Smooth muscle cell (in vitro differentiated cells): ENCODE measurements at regions not wholly inside any gene's neighbourhood (a gene's known extent, or its start where the extent isn't known, plus 50 kb on each side); places are given as distances from the start of the nearest gene placed in this dataset.
A peak's percentile ranks its signal among the peaks of the same experiment; 100 is the strongest.

Source experiments
- DNase-seq: peaks from one replicate; lab custom pipeline; 2025; ENCODE audit not compliant: unreplicated experiment; lab: John Stamatoyannopoulos, UW
- H2AFZ ChIP-seq: fragments of 200-600 bp; sonication (generic); 2 replicates; pipeline ENCODE4 v1.6.0; 2016; ENCODE audit warnings: antibody characterized with exemption, low read depth, mild to moderate bottlenecking
- H3F3A ChIP-seq: fragments of 200-600 bp; sonication (generic); 2 replicates; pipeline ENCODE4 v1.6.0; 2017; ENCODE audit warnings: antibody characterized with exemption, low read depth
- H3K27ac ChIP-seq: fragments of 200-600 bp; sonication (generic); 2 replicates; pipeline ENCODE4 v1.5.1; 2016; ENCODE audit warnings: low read depth, mild to moderate bottlenecking
- H3K27me3 ChIP-seq: fragments of 200-600 bp; sonication (generic); 2 replicates; pipeline ENCODE4 v1.6.1; 2016; ENCODE audit warnings: low read depth, mild to moderate bottlenecking
- H3K36me3 ChIP-seq: fragments of 200-600 bp; sonication (generic); 2 replicates; pipeline ENCODE4 v1.5.1; 2016; ENCODE audit warnings: low read depth
- H3K4me1 ChIP-seq: fragments of 200-600 bp; sonication (generic); 2 replicates; pipeline ENCODE4 v1.5.1; 2016; ENCODE audit warnings: low read depth
- H3K4me2 ChIP-seq: fragments of 200-600 bp; sonication (generic); 2 replicates; pipeline ENCODE4 v1.6.0; 2016; ENCODE audit warnings: mild to moderate bottlenecking
- H3K4me3 ChIP-seq: fragments of 200-600 bp; sonication (generic); 2 replicates; pipeline ENCODE4 v1.5.1; 2016; ENCODE audit warnings: mild to moderate bottlenecking
- H3K79me2 ChIP-seq: fragments of 200-600 bp; sonication (generic); 2 replicates; pipeline ENCODE4 v1.6.0; 2016; ENCODE audit warnings: low read depth, mild to moderate bottlenecking
- H3K9ac ChIP-seq: fragments of 200-600 bp; sonication (generic); 2 replicates; pipeline ENCODE4 v1.6.0; 2016; ENCODE audit warnings: low read depth
- H3K9me3 ChIP-seq: fragments of 200-600 bp; sonication (generic); replicated peaks from 2 replicates; pipeline ENCODE4 v1.5.1; 2016; ENCODE audit warnings: low read depth
- H4K20me1 ChIP-seq: fragments of 200-600 bp; sonication (generic); 2 replicates; pipeline ENCODE4 v1.6.0; 2016; ENCODE audit warnings: low read depth
- CTCF ChIP-seq: fragments of 200-600 bp; sonication (generic); IDR thresholded peaks from 2 replicates; pipeline ENCODE4 v1.5.1; 2017; ENCODE audit warnings: borderline replicate concordance, mild to moderate bottlenecking, antibody characterized with exemption; ENCODE audit not compliant: insufficient read depth, poor library complexity, severe bottlenecking
- WGBS: methylation state at CpG from one replicate; pipeline ENCODE4 v1.1.7; 2016; ENCODE audit warnings: low lambda C conversion rate; 5-methylcytosine and 5-hydroxymethylcytosine counted together

DNA sequence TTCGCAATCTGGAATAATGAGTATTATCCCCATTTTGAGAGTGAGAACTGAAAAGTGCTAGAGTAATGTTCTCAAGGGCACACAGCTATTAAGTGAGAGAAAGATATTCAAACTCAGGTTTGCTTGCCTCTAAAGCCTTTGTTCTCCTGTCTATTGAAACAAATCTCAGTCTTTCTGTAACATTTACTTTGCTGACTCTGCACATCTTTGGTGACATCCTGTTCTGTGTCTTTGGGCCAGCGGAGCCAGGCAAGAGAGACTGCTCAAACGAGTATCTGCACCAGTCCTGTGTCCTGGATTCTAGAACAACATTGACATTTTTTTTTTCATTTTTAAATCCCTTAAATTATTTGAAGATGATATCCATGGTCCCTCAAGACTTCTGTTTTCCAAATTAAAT, 1539.2 kb upstream of the PIK3C3 start:
- WGBS = 76% methylated on average over 3 of the region's 3 CpGs
- H3F3A ChIP-seq = no peaks in the 10 kb centered on the region
- H2AFZ ChIP-seq = no peak overlapping the region
- no peak overlapping the region for H3K4me3 ChIP-seq
- no peaks in the 10 kb centered on the region for H4K20me1 ChIP-seq
- no peak for DNase-seq
- H3K27me3 ChIP-seq = no peaks in the 10 kb centered on the region
- H3K9me3 ChIP-seq = no peaks in the 10 kb centered on the region
- TF ChIP-seq CTCF = no peak
- H3K9ac ChIP-seq = no peak overlapping the region
- no peak overlapping the region for H3K27ac ChIP-seq
- no peaks in the 10 kb centered on the region for H3K36me3 ChIP-seq
- no peaks in the 10 kb centered on the region for H3K79me2 ChIP-seq
- H3K4me2 ChIP-seq = no peak overlapping the region
- H3K4me1 ChIP-seq = no peaks in the 10 kb centered on the region

DNA sequence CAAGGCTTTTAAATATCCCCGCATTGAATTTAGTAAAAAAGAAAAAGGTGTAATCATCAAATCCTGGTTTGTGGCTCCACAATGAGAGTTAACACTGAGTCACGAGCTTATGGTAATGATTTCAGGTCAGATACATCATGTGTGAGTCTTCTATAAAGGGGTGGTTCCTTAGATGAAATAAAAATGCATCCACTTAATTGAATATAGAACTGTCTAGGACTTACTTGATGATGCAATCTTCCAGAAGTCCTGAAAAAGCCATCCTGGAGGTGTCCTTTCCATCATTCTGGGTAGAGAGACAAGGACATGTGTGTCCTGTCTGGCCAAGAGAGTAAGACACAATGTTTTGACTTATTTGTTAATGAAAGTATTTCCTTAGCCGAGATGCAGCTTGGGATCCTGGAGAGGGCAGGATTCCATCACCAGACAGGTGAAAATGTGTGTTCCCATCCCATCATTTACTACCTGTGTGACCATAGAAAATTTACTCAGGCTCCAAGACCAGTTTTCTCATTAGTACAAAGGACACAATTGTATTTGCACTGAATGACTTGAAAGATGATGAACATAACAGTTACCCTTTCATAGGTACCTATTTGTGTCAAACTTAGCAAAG, 1539.8 kb upstream of the PIK3C3 start:
- no peak overlapping the region for H3K9ac ChIP-seq
- H2AFZ ChIP-seq = no peak overlapping the region
- H3K27me3 ChIP-seq = no peaks in the 10 kb centered on the region
- DNase-seq = no peak
- H3K4me1 ChIP-seq = no peaks in the 10 kb centered on the region
- H3K79me2 ChIP-seq = no peaks in the 10 kb centered on the region
- no peak for TF ChIP-seq CTCF
- no peak overlapping the region for H3K27ac ChIP-seq
- H3K4me3 ChIP-seq = no peak overlapping the region
- no peaks in the 10 kb centered on the region for H3F3A ChIP-seq
- no peaks in the 10 kb centered on the region for H3K9me3 ChIP-seq
- H3K36me3 ChIP-seq = no peaks in the 10 kb centered on the region
- no peaks in the 10 kb centered on the region for H4K20me1 ChIP-seq
- no peak overlapping the region for H3K4me2 ChIP-seq
- WGBS = 71% methylated on average over 3 of the region's 3 CpGs

DNA sequence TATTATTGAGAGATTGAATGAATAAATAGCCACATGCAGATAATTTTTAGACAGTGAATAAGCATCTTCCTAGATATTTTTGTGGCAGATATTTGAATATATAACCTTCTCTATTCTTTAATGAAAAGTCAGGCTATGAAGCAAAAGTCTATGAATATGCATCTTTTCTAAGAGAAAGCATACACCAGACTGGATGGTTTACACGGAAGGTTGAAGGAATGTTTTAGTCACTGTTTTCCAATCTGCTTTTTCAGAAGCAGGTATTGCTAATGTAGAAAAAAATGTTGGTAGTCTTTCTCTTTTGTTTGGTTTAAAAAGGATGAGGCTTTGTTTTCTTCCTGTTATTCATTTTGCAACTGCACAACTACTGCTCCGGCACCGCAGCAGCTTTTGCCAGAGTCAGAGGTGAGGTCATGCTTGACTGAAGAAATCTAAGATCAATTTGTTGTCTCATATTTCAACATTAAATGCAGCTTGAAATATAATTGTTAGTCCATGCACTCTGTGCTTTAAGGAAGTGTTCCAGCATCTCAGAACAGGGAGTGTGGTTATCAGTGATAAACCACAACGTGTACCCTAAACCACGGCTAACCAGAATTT, 1540.8 kb upstream of the PIK3C3 start:
- Histone ChIP-seq H3K79me2 (no peaks in the 10 kb centered on the region), H3K4me3 (no peak overlapping the region), H3K27ac (no peak overlapping the region), H3K4me1 (no peaks in the 10 kb centered on the region), H4K20me1 (no peaks in the 10 kb centered on the region), H3K36me3 (no peaks in the 10 kb centered on the region), H2AFZ (no peak overlapping the region), H3F3A (no peaks in the 10 kb centered on the region), H3K27me3 (no peaks in the 10 kb centered on the region), H3K9ac (no peak overlapping the region), H3K9me3 (no peaks in the 10 kb centered on the region), H3K4me2 (no peak overlapping the region)
- 78% methylated on average over 5 of the region's 5 CpGs for WGBS
- TF ChIP-seq CTCF = no peak
- DNase-seq = no peak

DNA sequence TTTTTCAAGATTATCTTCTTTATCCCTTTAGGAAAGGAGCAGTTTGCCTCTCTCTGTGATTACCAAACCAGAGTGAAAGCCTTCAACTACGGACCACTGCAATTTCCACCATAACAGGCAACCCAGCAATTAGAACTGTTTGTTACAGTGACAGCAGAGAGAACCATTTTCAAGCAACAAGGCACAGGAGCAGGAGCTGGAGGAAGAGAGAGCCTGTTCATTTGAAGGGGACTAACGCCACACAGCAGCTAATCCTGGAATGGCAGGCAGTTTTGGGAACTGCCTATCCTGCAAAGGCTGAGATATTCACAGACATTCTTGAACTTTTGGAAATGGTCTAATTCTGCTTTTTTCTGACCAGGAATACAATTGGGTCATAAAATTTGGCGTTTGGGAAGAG, 1541.9 kb upstream of the PIK3C3 start:
- Histone ChIP-seq H3K4me1 (no peaks in the 10 kb centered on the region), H3F3A (no peaks in the 10 kb centered on the region), H3K4me3 (no peak overlapping the region), H3K27me3 (no peaks in the 10 kb centered on the region), H2AFZ (no peak overlapping the region), H3K36me3 (no peaks in the 10 kb centered on the region), H3K9ac (no peak overlapping the region), H3K9me3 (no peaks in the 10 kb centered on the region), H3K27ac (no peak overlapping the region), H4K20me1 (no peaks in the 10 kb centered on the region), H3K4me2 (no peak overlapping the region), H3K79me2 (no peaks in the 10 kb centered on the region)
- WGBS = 21% methylated on average over 3 of the region's 3 CpGs
- peak; percentile 47 for TF ChIP-seq CTCF
- DNase-seq = no peak
